OCI-LY1 (cell line): ENCODE measurements at regions not wholly inside any gene's neighbourhood (a gene's known extent, or its start where the extent isn't known, plus 50 kb on each side); places are given as distances from the start of the nearest gene placed in this dataset.

ENCODE experiments used
- H2AFZ ChIP-seq: fragments of 200-600 bp; sonication (generic), shearing (Covaris generic); 2 replicates; pipeline ENCODE4 v1.6.0; 2014; ENCODE audit warnings: antibody characterized with exemption, mild to moderate bottlenecking, low read length
- H3F3A ChIP-seq: fragments of 200-600 bp; sonication (generic), shearing (Covaris generic); 2 replicates; pipeline ENCODE4 v1.6.0; 2014; ENCODE audit warnings: mild to moderate bottlenecking, antibody characterized with exemption, low read length, moderate library complexity; ENCODE audit not compliant: insufficient read depth
- H3K27ac ChIP-seq: fragments of 200-600 bp; sonication (generic); 2 replicates; pipeline ENCODE4 v1.5.1; 2014; ENCODE audit warnings: low read length, mixed run types, mild to moderate bottlenecking, low read depth; ENCODE audit not compliant: poor library complexity, severe bottlenecking
- H3K27me3 ChIP-seq: fragments of 200-600 bp; sonication (generic); 2 replicates; pipeline ENCODE4 v1.6.0; 2014; ENCODE audit warnings: antibody characterized with exemption, mild to moderate bottlenecking, low read length, moderate library complexity; ENCODE audit not compliant: insufficient read depth
- H3K36me3 ChIP-seq: fragments of 200-600 bp; sonication (generic); 2 replicates; pipeline ENCODE4 v1.6.1; 2014; ENCODE audit warnings: mild to moderate bottlenecking, antibody characterized with exemption, low read length, moderate library complexity, mixed read lengths; ENCODE audit not compliant: insufficient read depth
- H3K4me1 ChIP-seq: fragments of 200-600 bp; sonication (generic); 2 replicates; pipeline ENCODE4 v1.5.1; 2014; ENCODE audit warnings: mild to moderate bottlenecking, low read length, moderate library complexity; ENCODE audit not compliant: insufficient read depth, severe bottlenecking
- H3K4me2 ChIP-seq: fragments of 200-600 bp; sonication (generic), shearing (Covaris generic); 2 replicates; pipeline ENCODE4 v1.6.1; 2014; ENCODE audit warnings: low read length
- H3K4me3 ChIP-seq: fragments of 200-600 bp; sonication (generic); 2 replicates; pipeline ENCODE4 v1.5.1; 2014; ENCODE audit warnings: low read length, low read depth, mild to moderate bottlenecking, mixed read lengths; ENCODE audit not compliant: poor library complexity, severe bottlenecking
- H3K79me2 ChIP-seq: fragments of 200-600 bp; shearing (Covaris generic); 2 replicates; pipeline ENCODE4 v1.6.1; 2016; ENCODE audit warnings: mixed run types, low read length, mixed read lengths; ENCODE audit not compliant: insufficient read depth
- H3K9ac ChIP-seq: fragments of 200-600 bp; sonication (generic), shearing (Covaris generic); 2 replicates; pipeline ENCODE4 v1.6.1; 2014; ENCODE audit warnings: mild to moderate bottlenecking, low read length, mixed read lengths
- H3K9me2 ChIP-seq: fragments of 200-600 bp; sonication (generic), shearing (Covaris generic); 2 replicates; pipeline ENCODE4 v1.6.1; 2014; ENCODE audit warnings: low read depth, mild to moderate bottlenecking, low read length, mixed read lengths
- H3K9me3 ChIP-seq: fragments of 200-600 bp; shearing (Covaris generic); 2 replicates; pipeline ENCODE4 v1.6.1; 2014; ENCODE audit warnings: low read length, mixed read lengths
- H4K20me1 ChIP-seq: fragments of 200-600 bp; sonication (generic), shearing (Covaris generic); 2 replicates; pipeline ENCODE4 v1.6.0; 2016; ENCODE audit warnings: mild to moderate bottlenecking, low read length; ENCODE audit not compliant: insufficient read depth
- EZH2 ChIP-seq: fragments of 200-600 bp; sonication (generic), shearing (Covaris generic); IDR thresholded peaks from 2 replicates; pipeline ENCODE4 v1.8.0; 2017; ENCODE audit warnings: borderline replicate concordance, mixed run types, mild to moderate bottlenecking, antibody characterized with exemption, low read length, moderate library complexity, mixed read lengths
- TF ChIP-seq, protein P1 (sequence below): fragments of 200-600 bp; sonication (generic), shearing (Covaris generic); IDR thresholded peaks from 2 replicates; pipeline ENCODE4 v1.5.1; 2017; ENCODE audit warnings: mild to moderate bottlenecking, antibody characterized with exemption, low read length, moderate library complexity, mixed read lengths

DNA sequence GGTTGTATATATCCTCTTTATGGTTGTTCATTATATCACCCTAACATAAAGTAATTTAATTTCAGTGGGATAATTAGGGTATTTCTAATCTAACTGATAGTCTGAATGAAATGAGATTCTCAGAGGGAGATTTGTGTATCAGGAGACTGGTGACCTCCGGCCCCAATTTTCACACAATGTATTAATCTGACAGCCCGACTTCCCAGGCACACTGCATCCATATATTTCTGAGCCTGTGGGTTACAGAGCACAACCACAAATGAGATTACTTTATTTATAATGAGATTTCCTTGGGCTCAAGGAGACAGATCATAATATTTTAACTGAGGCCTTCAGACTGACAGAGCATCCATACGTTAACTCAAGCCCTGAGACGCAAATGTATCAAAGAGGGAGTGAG, 125.9 kb downstream of the RCN1 start:
- no peak overlapping the region for H3K4me2 ChIP-seq
- no peaks in the 10 kb centered on the region for H4K20me1 ChIP-seq
- no peaks in the 10 kb centered on the region for H3K4me1 ChIP-seq
- H3K27me3 ChIP-seq: no peaks in the 10 kb centered on the region
- H3K27ac ChIP-seq: no peak overlapping the region
- no peak for TF ChIP-seq EZH2
- TF ChIP-seq, protein P1, sequence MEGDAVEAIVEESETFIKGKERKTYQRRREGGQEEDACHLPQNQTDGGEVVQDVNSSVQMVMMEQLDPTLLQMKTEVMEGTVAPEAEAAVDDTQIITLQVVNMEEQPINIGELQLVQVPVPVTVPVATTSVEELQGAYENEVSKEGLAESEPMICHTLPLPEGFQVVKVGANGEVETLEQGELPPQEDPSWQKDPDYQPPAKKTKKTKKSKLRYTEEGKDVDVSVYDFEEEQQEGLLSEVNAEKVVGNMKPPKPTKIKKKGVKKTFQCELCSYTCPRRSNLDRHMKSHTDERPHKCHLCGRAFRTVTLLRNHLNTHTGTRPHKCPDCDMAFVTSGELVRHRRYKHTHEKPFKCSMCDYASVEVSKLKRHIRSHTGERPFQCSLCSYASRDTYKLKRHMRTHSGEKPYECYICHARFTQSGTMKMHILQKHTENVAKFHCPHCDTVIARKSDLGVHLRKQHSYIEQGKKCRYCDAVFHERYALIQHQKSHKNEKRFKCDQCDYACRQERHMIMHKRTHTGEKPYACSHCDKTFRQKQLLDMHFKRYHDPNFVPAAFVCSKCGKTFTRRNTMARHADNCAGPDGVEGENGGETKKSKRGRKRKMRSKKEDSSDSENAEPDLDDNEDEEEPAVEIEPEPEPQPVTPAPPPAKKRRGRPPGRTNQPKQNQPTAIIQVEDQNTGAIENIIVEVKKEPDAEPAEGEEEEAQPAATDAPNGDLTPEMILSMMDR: no peak
- H3K4me3 ChIP-seq: no peak overlapping the region
- no peaks in the 10 kb centered on the region for H3K9me3 ChIP-seq
- H3K9ac ChIP-seq: no peak overlapping the region
- H2AFZ ChIP-seq: no peak overlapping the region
- H3F3A ChIP-seq: no peaks in the 10 kb centered on the region
- no peaks in the 10 kb centered on the region for H3K36me3 ChIP-seq
- H3K79me2 ChIP-seq: no peaks in the 10 kb centered on the region
- no peaks in the 10 kb centered on the region for H3K9me2 ChIP-seq

DNA sequence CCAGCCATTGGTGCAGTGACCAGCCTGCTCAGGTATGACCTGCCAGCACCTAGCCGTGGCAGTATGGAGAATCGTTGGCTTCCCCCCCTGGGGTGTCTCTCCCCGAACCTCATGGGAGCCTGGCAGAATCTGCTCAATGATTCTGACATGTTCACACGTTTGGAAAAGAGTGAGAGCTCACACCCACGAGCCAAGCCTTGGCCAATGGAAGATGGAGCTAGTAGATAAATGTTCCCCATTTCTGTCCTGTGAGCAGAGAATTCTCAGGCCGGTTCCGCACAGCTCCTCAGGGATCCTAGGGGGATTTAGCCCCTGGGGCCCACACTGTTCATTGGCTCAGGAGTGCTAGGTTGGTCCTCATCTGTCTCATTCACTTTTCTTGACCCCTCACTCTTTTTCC, 128.4 kb downstream of the RCN1 start:
- Histone ChIP-seq H3K79me2 (no peaks in the 10 kb centered on the region), H3K9ac (no peak overlapping the region), H3K27ac (no peak overlapping the region), H2AFZ (no peak overlapping the region), H3K9me3 (no peaks in the 10 kb centered on the region), H3K36me3 (no peaks in the 10 kb centered on the region), H3K9me2 (no peaks in the 10 kb centered on the region), H3K4me3 (no peak overlapping the region), H3K4me1 (no peaks in the 10 kb centered on the region), H3K4me2 (no peak overlapping the region), H4K20me1 (no peaks in the 10 kb centered on the region), H3K27me3 (no peaks in the 10 kb centered on the region), H3F3A (no peaks in the 10 kb centered on the region)
- TF ChIP-seq, protein P1: no peak
- TF ChIP-seq EZH2: no peak

DNA sequence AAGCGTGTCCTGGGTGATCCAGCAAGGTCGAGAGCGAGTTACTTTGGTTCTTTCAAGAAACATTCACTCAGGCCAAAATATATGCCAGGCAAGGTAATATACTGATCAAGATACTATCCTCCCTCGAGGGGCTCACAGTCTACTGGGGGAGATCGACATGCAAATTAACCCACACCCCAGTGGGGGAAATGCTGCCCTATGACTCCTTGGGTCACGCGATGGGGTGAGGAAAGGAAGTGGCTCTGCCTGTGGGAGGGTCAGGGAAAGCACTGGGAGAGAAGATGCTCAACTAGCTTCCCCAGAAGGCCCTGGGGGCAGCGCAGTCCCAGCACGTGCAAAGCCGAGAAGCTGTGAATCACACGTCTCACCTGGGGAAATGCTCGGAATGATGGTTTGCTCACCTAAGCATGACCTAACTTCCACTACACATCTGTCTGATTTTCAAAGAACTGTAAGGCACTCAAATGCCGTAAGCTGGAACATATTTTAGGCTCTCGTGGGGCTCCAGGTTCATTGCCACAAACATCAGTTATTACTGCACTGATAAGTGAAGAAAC, 130.7 kb downstream of the RCN1 start:
- no peaks in the 10 kb centered on the region for H3F3A ChIP-seq
- H2AFZ ChIP-seq: no peak overlapping the region
- no peak overlapping the region for H3K9ac ChIP-seq
- H3K27me3 ChIP-seq: no peaks in the 10 kb centered on the region
- H3K36me3 ChIP-seq: no peaks in the 10 kb centered on the region
- no peaks in the 10 kb centered on the region for H3K79me2 ChIP-seq
- H3K27ac ChIP-seq: no peak overlapping the region
- no peaks in the 10 kb centered on the region for H3K4me1 ChIP-seq
- H3K4me3 ChIP-seq: no peak overlapping the region
- no peaks in the 10 kb centered on the region for H3K9me3 ChIP-seq
- H3K4me2 ChIP-seq: no peak overlapping the region
- H4K20me1 ChIP-seq: no peaks in the 10 kb centered on the region
- no peaks in the 10 kb centered on the region for H3K9me2 ChIP-seq
- TF ChIP-seq, protein P1: no peak
- TF ChIP-seq EZH2: no peak
